Iris pigment epithelial cell (primary cell): ENCODE measurements at regions not wholly inside any gene's neighbourhood (a gene's known extent, or its start where the extent isn't known, plus 50 kb on each side); places are given as distances from the start of the nearest gene placed in this dataset.
"Not testable (repeated sequence)": the region's sequence is repeated elsewhere in the genome, so short reads cannot be mapped to it uniquely, and the experiment has no call there.

Experiments used
- DNase-seq: peaks from one replicate; pipeline ENCODE4 v3.0.0-alpha.2; 2011; ENCODE audit warnings: low read depth

DNA sequence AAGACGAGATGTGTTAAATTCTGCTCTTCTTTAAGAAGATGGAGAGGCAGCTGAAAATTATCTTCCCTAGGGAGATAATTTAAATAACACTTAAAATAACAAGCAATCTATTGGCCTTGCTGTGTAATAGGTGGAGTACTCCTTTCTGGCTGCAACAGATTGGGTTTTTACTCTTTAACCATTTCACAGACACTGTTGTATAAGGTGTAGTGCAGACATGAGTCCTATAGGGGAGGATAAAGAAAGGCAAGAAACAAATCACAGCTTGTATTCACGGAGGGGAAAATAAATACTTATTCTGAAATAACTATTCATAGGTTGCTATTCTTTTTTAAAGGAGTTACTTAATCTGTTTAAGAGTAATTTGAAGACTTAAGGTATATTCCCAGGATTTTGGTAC, 252.0 kb downstream of the ZPLD1 start:
- no peak for DNase-seq

DNA sequence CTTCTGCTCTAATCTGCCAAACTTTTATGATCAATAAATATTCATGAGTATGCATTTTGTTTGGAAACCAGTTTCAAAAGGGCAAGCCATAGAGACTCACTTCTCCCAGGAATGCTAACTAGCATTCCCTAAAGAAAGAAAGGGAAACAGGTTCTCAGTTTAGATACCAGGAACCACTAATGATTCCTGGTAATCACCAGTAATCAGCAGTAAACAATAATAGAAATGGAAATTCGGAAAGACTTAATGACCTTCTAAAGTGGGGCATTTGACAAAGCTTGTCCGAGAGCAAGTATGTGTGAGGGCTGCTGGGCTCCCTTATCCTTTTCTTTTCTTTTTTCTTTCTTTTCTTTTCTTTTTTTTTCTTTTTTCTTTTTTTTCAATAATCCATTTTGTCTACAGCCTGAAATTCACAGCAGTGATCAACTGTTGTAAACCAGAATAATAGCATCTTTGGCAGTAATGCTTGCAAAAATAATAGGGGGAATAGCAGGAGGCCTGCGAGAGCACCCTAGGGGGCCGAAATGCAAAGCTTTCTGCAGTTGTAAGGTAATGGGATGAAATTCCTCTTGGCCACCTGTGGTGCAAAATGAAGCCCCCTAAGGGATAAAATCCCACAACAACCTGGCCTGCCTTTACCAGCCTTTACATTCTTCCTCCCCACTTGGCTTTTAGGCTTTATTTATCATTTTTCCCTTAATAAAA, 253.2 kb downstream of the ZPLD1 start:
- DNase-seq: no peak

GRCh38 chr3:102688556-102688930, 253.7 kb downstream of the ZPLD1 start:
- no peak for DNase-seq

DNA sequence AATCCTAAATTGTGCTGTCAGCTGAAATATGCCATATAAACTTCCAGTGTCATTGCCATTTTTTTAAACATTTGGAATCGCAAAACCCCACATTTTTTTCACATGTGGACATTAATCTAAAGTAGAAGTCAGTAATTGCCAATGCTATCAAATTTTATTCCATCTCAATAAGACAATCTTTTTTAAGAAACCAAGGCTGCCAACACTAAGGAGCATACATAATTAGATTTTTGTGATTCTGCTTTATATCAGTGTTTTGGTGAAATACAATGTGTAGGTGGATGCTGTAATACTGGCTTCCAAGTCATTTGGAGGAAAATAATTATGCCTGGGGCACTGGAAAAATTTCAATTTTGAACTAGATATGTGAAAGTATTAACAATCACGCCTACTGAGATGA, 256.7 kb downstream of the ZPLD1 start:
- no peak for DNase-seq

DNA sequence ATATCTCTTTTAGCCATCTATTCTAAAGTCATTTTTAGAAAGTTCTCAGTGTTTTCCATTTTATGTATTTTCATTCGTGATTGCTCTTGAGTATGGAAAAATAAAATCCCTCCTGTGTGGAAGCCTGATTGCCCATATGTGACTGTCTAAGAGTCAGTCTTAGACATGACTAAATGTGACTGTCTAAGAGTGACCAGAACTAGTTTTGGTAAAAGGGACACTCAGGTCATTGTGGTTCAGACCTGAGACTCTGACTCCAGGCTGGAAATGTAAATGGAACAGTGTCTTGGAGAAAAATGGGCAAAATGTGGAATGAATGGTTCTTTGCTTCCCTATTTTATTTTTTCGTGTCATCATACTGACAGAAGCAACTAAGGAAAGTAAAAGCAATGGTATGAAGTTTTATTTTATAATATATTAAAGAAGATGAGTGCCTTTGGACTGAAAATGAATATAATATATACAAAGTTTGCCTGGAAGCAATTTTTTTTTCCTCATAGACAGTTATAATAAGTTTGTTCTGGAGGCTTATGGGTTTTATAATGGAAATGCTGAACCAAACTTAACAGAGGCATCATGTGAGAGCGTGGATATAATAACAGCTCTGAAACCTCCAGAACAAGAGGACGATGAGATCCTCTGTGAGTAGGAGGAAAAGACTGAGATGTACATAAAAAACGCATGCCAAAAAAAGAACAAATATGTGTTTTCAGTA, 264.4 kb downstream of the ZPLD1 start:
- no peak for DNase-seq

DNA sequence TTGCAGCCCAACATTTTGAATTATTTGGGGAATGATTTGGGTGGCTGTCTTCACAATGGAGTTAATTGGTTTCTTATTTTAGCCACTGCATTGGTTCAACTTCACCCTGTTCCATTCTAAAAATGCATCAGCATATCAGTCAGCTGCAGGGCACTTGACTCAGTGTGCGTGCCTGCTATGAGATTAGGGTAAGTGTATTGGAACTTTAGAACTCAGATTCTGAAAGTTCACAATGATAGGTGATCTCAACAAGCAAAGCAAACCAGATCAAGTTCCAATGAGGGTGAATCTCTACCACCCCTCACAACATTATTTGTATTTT, 265.0 kb downstream of the ZPLD1 start:
- no peak for DNase-seq

- DNase-seq: no peak
Observed at GRCh38 chr3:102712896-102713295, 278.1 kb downstream of the ZPLD1 start.

GRCh38 chr3:102714567-102714966, 279.8 kb downstream of the ZPLD1 start:
- no peak for DNase-seq

GRCh38 chr3:102715030-102715697, 280.3 kb downstream of the ZPLD1 start:
- DNase-seq: peak; percentile 33

DNA sequence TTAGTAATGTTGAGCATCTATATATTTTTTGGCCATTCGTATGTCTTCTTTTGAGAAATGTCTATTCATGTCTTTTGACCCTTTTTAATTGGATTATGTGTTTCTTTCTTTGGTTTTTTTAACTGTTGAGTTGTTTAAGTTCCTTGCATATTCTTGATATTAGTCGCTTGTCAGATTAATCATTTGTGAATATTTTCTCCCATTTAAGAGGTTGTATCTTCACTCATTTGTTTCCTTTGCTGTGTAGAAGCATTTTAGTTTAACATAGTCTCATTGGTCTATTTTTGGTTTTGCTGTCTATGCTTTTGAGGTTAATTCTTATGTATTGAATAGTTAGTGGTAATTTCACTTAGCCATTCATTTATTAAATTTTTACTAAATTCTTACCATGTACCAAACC, 283.8 kb downstream of the ZPLD1 start:
- DNase-seq: no peak

- DNase-seq: no peak
Observed at GRCh38 chr3:102722317-102722716, 287.5 kb downstream of the ZPLD1 start.

- DNase-seq: no peak
Observed at GRCh38 chr3:102727340-102727739, 292.5 kb downstream of the ZPLD1 start.

- not testable (repeated sequence) for DNase-seq
Observed at GRCh38 chr3:102732581-102732980, 297.8 kb downstream of the ZPLD1 start.

DNA sequence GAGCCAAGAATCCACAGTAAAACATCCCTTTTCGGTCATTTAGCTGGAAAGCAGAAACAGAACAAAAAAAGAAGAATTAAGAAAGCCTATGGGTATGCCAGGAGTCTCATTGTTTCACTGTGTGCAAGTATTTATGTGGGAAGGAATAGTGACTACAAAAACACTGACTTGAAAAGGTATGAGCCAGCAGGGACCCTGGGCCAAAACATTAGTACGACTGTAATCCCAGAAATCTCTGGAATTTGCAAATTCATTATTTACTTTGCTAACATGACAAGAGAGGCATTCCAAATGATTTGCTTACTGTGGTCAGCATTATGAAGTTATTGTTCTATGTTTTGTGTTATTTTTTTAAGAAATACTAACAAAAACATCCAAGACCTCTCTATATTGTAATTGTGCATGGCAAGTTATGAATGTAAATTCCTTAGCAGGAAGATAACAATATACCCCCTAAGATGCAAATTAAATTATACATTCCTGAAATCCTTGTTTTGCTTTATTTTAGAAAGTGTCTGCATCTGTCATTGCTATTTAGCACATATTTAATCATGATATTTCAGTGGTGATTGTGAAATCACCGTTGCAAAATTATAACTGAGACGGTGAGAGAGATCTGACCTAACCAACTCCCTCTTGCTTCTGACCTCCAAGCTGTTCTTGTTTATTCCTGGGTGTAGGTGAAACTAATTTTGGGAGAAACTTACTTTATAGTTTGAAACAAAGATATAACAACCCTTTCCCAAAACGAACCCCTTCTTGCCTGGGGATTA, 299.2 kb downstream of the ZPLD1 start:
- DNase-seq: peak; percentile 13

GRCh38 chr3:102735311-102735710, 300.5 kb downstream of the ZPLD1 start:
- no peak for DNase-seq

DNA sequence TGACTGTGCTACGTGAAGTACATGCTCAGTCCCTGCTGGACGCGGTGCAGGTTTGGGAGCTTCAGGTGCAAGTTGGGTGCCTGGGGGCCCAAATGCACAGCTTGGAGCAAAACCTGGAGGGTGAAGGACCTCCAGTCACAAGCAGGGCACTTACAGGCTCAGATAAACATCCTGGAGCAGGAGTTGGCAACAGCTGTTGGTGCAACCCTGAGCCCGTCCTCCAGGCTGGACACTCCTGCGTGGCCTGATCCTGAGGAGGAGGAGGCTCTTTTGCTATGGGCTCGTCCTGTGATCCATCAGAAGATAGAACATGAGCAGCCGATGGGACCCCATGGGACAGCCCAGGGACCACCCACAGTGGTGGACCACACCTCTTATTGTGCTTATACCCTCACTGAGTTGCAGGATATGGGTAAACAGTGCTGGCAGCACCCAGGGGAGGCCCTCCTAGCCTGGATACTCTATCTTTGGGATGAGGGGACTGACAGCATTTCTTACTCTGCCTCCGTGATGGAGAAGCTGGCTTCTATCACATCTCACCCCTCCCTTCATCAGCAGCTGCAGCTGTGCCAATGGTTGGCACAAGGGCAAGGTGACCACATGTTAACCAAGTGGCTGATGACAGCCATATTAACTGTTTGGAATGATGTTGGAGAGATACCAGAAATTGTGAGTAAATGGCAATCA, 301.6 kb downstream of the ZPLD1 start:
- no peak for DNase-seq

DNA sequence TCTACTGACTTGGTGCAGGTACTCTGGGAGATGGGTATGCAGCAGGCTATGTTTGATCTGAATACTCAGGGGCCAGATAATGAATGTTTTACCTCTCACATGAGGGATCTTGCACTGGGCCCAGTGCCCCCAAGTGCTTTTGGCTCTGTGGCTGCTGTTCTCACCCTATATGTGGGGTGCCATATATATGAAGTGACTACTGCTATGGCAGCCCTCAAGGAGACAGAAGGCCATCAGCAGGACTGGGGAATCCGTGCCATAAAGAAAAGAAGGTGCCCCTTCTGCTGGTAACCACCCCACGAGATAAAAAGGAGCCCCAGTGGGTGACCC, 302.1 kb downstream of the ZPLD1 start:
- no peak for DNase-seq

DNA sequence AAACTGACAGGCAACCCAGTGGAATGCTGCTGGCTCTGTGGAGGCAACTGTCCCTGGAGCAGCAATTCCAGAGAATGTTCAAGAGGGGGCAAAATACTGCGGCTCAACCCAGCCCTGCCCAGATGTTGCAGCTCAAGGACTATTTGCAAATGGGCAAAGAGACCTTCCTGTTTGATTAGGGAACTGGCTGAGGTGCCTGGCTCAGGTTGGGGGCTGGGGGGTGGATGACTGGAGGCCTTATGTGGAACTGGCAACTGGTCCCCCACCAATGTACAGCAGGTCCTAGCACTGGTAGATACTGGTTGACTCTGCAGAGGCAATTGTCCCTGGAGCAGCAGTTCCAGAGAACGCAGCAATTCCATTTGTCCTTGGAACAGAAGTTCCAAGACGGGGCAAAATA, 302.5 kb downstream of the ZPLD1 start:
- no peak for DNase-seq

DNA sequence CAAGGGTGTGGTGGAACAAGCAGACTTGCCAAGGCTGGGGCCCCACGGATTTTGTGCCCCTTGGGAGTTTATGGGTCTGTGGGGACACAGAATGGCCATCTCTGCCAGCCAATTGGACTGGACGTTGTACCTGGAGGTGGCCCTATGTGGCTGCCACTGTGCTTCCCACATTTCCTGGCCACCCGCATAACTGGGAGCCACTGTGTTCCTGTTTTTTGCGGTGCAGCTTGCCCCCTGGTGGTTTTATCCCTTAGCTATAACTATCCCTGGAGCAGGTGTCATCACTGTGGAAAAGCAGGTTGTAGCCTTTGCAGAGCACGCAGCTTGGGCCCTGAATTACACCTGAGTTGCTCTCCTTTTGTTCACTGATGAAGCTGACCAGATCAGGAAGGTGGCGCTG, 306.3 kb downstream of the ZPLD1 start:
- DNase-seq: no peak

GRCh38 chr3:102741694-102742093, 306.9 kb downstream of the ZPLD1 start:
- DNase-seq: no peak

DNA sequence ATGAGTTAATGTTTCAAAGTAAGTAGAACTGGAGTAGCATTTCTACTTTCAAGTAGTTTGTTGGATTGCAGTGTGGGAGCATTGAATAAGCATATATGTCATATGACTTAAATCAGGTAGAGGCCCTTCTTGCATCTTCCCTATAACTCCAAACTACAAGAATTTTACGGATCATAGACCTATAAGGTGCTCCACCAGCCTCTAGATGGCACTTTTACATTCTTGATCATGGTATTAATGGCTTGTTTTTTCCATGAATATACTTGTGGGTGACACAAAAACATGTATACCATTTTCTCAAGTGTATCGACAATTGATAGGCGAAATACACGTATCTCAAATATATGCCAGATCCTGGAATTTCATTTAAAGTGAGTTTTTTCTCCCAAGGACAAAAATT, 311.1 kb downstream of the ZPLD1 start:
- peak; percentile 2 for DNase-seq

DNA sequence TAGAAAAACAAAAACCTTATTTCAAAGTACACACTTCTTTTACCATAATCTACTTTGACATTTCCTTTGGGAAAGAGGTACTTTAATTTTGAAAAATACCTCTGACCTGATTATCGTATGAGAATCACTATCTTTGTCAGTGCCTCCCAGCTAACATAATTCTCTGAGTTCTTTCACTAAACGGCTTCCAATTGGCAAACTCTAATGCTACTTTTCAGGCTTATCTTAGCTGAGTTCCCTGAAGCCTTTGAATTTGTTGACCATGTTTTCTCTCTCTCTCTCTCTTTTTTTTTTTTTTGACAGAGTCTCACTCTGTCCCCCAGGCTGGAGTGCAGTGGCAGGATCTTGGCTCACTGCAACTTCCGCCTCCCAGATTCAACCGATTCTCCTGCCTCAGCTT, 312.8 kb downstream of the ZPLD1 start:
- DNase-seq: no peak
